ENCODE measurements at regions not wholly inside any gene's neighbourhood (a gene's known extent, or its start where the extent isn't known, plus 50 kb on each side); places are given as distances from the start of the nearest gene placed in this dataset.
"Not testable (repeated sequence)": the region's sequence is repeated elsewhere in the genome, so short reads cannot be mapped to it uniquely, and the experiment has no call there.

- peak; percentile 90 for DNase-seq
Measured at GRCh38 chr11:33970984-33971466, 79.1 kb upstream of the LMO2 start.

- DNase-seq: no peak
Measured at GRCh38 chr11:33967451-33967850, 75.6 kb upstream of the LMO2 start.

- DNase-seq: no peak
Measured at GRCh38 chr11:33965032-33965431, 73.2 kb upstream of the LMO2 start.

GRCh38 chr11:33959855-33960400 lies 68.1 kb upstream of the LMO2 start:
- no peak for DNase-seq

GRCh38 chr11:33957304-33957917 lies 65.5 kb upstream of the LMO2 start:
- DNase-seq: no peak

- DNase-seq: no peak
Measured at GRCh38 chr11:33956611-33957010, 64.7 kb upstream of the LMO2 start.

- peak; percentile 54 for DNase-seq
Measured at GRCh38 chr11:33953289-33953688, 61.4 kb upstream of the LMO2 start.

- DNase-seq: no peak
Measured at GRCh38 chr11:33952805-33953204, 60.9 kb upstream of the LMO2 start.

GRCh38 chr11:33949252-33949913 lies 57.5 kb upstream of the LMO2 start:
- no peak for DNase-seq

GRCh38 chr11:33948494-33948893 lies 56.6 kb upstream of the LMO2 start:
- no peak for DNase-seq

GRCh38 chr11:33947918-33948317 lies 56.0 kb upstream of the LMO2 start:
- not testable (repeated sequence) for DNase-seq

GRCh38 chr11:33946930-33947329 lies 55.1 kb upstream of the LMO2 start:
- no peak for DNase-seq

- no peak for DNase-seq
Measured at GRCh38 chr11:33945481-33946268, 53.8 kb upstream of the LMO2 start.

GRCh38 chr11:33944693-33945424 lies 53.0 kb upstream of the LMO2 start:
- DNase-seq: peak; percentile 98

GRCh38 chr11:33944345-33944692 lies 52.4 kb upstream of the LMO2 start:
- DNase-seq: no peak

- DNase-seq: no peak
Measured at GRCh38 chr11:33942954-33943353, 51.1 kb upstream of the LMO2 start.

GRCh38 chr11:33941637-33942160 lies 49.8 kb upstream of the LMO2 start:
- DNase-seq: peak; percentile 82
